ENCODE measurements at regions not wholly inside any gene's neighbourhood (a gene's known extent, or its start where the extent isn't known, plus 50 kb on each side); places are given as distances from the start of the nearest gene placed in this dataset.

DNA sequence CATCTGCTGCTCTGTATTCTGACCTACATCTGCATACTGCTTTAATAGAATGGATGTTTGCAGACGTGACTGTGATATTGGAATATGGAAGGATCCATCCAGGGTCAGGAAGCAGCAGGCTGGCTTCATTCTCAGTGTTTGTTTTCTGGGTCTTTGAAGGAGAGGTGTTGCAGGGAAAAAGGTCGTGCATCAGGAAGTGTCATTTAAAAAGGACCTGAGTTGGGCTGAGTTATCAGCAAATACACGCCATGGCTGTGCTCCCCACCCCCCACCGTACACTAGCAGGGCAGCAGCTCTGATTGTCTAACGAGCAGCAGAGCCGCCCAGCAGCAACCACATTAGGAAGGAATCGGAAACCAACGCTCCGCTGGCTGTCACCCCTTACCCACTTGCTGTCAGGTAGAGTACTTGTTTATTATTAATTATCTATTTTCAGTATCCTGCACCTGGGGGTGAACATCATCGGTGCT, 63.1 kb upstream of the STEAP1B start:
- peak overlapping the region; percentile 3 for H3K4me3 ChIP-seq
- H3K27ac ChIP-seq: no peak overlapping the region
- TF ChIP-seq, protein P1, sequence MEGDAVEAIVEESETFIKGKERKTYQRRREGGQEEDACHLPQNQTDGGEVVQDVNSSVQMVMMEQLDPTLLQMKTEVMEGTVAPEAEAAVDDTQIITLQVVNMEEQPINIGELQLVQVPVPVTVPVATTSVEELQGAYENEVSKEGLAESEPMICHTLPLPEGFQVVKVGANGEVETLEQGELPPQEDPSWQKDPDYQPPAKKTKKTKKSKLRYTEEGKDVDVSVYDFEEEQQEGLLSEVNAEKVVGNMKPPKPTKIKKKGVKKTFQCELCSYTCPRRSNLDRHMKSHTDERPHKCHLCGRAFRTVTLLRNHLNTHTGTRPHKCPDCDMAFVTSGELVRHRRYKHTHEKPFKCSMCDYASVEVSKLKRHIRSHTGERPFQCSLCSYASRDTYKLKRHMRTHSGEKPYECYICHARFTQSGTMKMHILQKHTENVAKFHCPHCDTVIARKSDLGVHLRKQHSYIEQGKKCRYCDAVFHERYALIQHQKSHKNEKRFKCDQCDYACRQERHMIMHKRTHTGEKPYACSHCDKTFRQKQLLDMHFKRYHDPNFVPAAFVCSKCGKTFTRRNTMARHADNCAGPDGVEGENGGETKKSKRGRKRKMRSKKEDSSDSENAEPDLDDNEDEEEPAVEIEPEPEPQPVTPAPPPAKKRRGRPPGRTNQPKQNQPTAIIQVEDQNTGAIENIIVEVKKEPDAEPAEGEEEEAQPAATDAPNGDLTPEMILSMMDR (IDR thresholded peaks at IDR 0.05): no peak
- no peak for DNase-seq (ENCODE audit: low spot score)

- no peak overlapping the region for H3K4me3 ChIP-seq
- no peak for DNase-seq (ENCODE audit: low spot score)
- H3K27ac ChIP-seq: peak overlapping the region in 1 of 2 donors; percentile 40
- TF ChIP-seq, protein P1 (IDR thresholded peaks at IDR 0.05): no peak
Measured at GRCh38 chr7:22561895-22562593, 62.1 kb upstream of the STEAP1B start.

- DNase-seq (ENCODE audit: low spot score): peak; percentile 84
- peak overlapping the region in 1 of 2 donors; percentile 40 for H3K27ac ChIP-seq
- TF ChIP-seq, protein P1 (IDR thresholded peaks at IDR 0.05): no peak
- H3K4me3 ChIP-seq: no peak overlapping the region
Measured at GRCh38 chr7:22561321-22561811, 61.4 kb upstream of the STEAP1B start.

GRCh38 chr7:22559829-22560489, 60.0 kb upstream of the STEAP1B start:
- no peak for DNase-seq (ENCODE audit: low spot score)
- H3K27ac ChIP-seq: no peak overlapping the region
- TF ChIP-seq, protein P1 (IDR thresholded peaks at IDR 0.05): peak; percentile 75
- no peak overlapping the region for H3K4me3 ChIP-seq

- DNase-seq (ENCODE audit: low spot score): no peak
- no peak overlapping the region for H3K27ac ChIP-seq
- TF ChIP-seq, protein P1 (IDR thresholded peaks at IDR 0.05): no peak
- H3K4me3 ChIP-seq: no peak overlapping the region
Measured at GRCh38 chr7:22557167-22557566, 57.2 kb upstream of the STEAP1B start.

GRCh38 chr7:22555476-22555875, 55.5 kb upstream of the STEAP1B start:
- TF ChIP-seq, protein P1 (IDR thresholded peaks at IDR 0.05): no peak
- no peak for DNase-seq (ENCODE audit: low spot score)
- no peak overlapping the region for H3K27ac ChIP-seq

More at GRCh38 chr7:22555476-22555875, 55.5 kb upstream of the STEAP1B start:
- H3K4me3 ChIP-seq: no peak overlapping the region

Data from coronary artery (tissue), 2 donors.